HCT116 (cell line): ENCODE measurements at regions not wholly inside any gene's neighbourhood (a gene's known extent, or its start where the extent isn't known, plus 50 kb on each side); places are given as distances from the start of the nearest gene placed in this dataset.

Experiments used
- EZH2 ChIP-seq: fragments of 200-600 bp; sonication (generic); IDR thresholded peaks from 2 replicates; pipeline ENCODE4 v1.6.1; 2017; ENCODE audit warnings: antibody characterized with exemption, mixed run types
- POLR2A ChIP-seq: IDR thresholded peaks from 2 replicates; pipeline ENCODE4 v1.7.0; 2011; ENCODE audit warnings: borderline replicate concordance; ENCODE audit not compliant: insufficient read depth, insufficient read length; ENCODE audit errors: extremely low read depth
- POLR2AphosphoS5 ChIP-seq: IDR thresholded peaks from 2 replicates; pipeline ENCODE4 v1.6.1; 2011; ENCODE audit warnings: mild to moderate bottlenecking, low read depth, low read length, moderate library complexity
- RAD21 ChIP-seq: IDR thresholded peaks from 2 replicates; pipeline ENCODE4 v1.6.1; 2012; ENCODE audit warnings: low read depth, mild to moderate bottlenecking
- SP1 ChIP-seq: IDR thresholded peaks from 2 replicates; pipeline ENCODE4 v1.6.1; 2012; ENCODE audit warnings: low read depth
- ZFX ChIP-seq: fragments of 450-650 bp; IDR thresholded peaks from 2 replicates; pipeline ENCODE4 v1.6.1; 2017
- ZNF274 ChIP-seq: fragments of 200-500 bp; sonication (Bioruptor generic); IDR thresholded peaks from 2 replicates; pipeline ENCODE4 v1.6.1; 2014; ENCODE audit warnings: mild to moderate bottlenecking, low read depth, low read length, inconsistent platforms
- TF ChIP-seq, protein P1 (sequence below): IDR thresholded peaks from 2 replicates; pipeline ENCODE4 v1.6.1; 2012; ENCODE audit warnings: low read depth
- TF ChIP-seq, protein P2 (sequence below), 3 experiments: fragments of 200-600 bp in 1 of 3; sonication (generic) in 1 of 3; IDR thresholded peaks in 2 of 3; conservative IDR thresholded peaks in 1 of 3; 2 replicates each; pipeline ENCODE4 v1.5.1; 2012 to 2017; ENCODE audit warnings: low read depth in 2 of 3, low read length in 2 of 3, antibody characterized with exemption in 1 of 3, borderline replicate concordance in 1 of 3, control low read depth in 1 of 3, mild to moderate bottlenecking in 1 of 3, mixed read lengths in 1 of 3, mixed run types in 1 of 3, moderate library complexity in 1 of 3; ENCODE audit not compliant: insufficient read depth in 1 of 3
- TF ChIP-seq, protein P3 (sequence below): IDR thresholded peaks from 2 replicates; pipeline ENCODE4 v1.6.1; 2012

DNA sequence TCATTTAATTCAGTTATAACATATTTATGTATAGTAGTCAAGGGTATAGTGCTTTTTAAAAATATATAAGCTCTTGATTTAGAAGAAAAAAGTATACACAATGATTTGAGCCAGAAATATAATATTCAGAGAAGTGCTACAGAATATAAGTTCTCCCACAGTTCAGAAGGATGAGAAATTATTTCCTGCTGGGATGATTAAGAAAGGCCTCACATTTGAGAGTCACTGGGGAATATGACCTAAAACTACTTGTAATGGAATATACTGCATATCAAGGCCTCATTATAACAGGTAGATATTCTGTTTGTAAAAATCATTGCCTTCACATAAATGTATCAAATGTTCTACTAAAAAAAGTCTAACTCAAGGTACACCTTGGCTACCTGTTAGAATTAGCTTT lies 203.5 kb downstream of the MBD2 start:
- TF ChIP-seq, protein P1, sequence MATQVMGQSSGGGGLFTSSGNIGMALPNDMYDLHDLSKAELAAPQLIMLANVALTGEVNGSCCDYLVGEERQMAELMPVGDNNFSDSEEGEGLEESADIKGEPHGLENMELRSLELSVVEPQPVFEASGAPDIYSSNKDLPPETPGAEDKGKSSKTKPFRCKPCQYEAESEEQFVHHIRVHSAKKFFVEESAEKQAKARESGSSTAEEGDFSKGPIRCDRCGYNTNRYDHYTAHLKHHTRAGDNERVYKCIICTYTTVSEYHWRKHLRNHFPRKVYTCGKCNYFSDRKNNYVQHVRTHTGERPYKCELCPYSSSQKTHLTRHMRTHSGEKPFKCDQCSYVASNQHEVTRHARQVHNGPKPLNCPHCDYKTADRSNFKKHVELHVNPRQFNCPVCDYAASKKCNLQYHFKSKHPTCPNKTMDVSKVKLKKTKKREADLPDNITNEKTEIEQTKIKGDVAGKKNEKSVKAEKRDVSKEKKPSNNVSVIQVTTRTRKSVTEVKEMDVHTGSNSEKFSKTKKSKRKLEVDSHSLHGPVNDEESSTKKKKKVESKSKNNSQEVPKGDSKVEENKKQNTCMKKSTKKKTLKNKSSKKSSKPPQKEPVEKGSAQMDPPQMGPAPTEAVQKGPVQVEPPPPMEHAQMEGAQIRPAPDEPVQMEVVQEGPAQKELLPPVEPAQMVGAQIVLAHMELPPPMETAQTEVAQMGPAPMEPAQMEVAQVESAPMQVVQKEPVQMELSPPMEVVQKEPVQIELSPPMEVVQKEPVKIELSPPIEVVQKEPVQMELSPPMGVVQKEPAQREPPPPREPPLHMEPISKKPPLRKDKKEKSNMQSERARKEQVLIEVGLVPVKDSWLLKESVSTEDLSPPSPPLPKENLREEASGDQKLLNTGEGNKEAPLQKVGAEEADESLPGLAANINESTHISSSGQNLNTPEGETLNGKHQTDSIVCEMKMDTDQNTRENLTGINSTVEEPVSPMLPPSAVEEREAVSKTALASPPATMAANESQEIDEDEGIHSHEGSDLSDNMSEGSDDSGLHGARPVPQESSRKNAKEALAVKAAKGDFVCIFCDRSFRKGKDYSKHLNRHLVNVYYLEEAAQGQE = no peak
- no peak for TF ChIP-seq POLR2A
- TF ChIP-seq, protein P2, sequence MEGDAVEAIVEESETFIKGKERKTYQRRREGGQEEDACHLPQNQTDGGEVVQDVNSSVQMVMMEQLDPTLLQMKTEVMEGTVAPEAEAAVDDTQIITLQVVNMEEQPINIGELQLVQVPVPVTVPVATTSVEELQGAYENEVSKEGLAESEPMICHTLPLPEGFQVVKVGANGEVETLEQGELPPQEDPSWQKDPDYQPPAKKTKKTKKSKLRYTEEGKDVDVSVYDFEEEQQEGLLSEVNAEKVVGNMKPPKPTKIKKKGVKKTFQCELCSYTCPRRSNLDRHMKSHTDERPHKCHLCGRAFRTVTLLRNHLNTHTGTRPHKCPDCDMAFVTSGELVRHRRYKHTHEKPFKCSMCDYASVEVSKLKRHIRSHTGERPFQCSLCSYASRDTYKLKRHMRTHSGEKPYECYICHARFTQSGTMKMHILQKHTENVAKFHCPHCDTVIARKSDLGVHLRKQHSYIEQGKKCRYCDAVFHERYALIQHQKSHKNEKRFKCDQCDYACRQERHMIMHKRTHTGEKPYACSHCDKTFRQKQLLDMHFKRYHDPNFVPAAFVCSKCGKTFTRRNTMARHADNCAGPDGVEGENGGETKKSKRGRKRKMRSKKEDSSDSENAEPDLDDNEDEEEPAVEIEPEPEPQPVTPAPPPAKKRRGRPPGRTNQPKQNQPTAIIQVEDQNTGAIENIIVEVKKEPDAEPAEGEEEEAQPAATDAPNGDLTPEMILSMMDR (IDR thresholded peaks at IDR 0.05 in 2 of 3, conservative IDR thresholded peaks at IDR 0.05 in 1 of 3; ENCODE audit: borderline replicate concordance in 1 of 3, insufficient read depth in 1 of 3, low read depth in 2 of 3, low read length in 2 of 3) = no peak
- TF ChIP-seq, protein P3, sequence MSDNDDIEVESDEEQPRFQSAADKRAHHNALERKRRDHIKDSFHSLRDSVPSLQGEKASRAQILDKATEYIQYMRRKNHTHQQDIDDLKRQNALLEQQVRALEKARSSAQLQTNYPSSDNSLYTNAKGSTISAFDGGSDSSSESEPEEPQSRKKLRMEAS = no peak
- no peak for TF ChIP-seq ZFX
- TF ChIP-seq EZH2 = no peak
- no peak for TF ChIP-seq SP1
- TF ChIP-seq ZNF274 = no peak
- TF ChIP-seq POLR2AphosphoS5 = no peak
- no peak for TF ChIP-seq RAD21
